Muscle of leg (tissue), 3 donors: ENCODE measurements at regions not wholly inside any gene's neighbourhood (a gene's known extent, or its start where the extent isn't known, plus 50 kb on each side); places are given as distances from the start of the nearest gene placed in this dataset.

Source experiments
- DNase-seq: peaks from one replicate; pipeline ENCODE4 v3.0.0; 2013
- H3K27ac ChIP-seq: one replicate; pipeline ENCODE4 v1.5.1; 2013; ENCODE audit warnings: mild to moderate bottlenecking, low read length, control low read depth
- H3K27me3 ChIP-seq: one replicate; pipeline ENCODE4 v1.6.1; 2013; ENCODE audit warnings: low read length; ENCODE audit not compliant: control insufficient read depth, insufficient read depth
- H3K36me3 ChIP-seq: one replicate; pipeline ENCODE4 v1.6.1; 2013; ENCODE audit warnings: low read length; ENCODE audit not compliant: control insufficient read depth, insufficient read depth
- H3K4me1 ChIP-seq: one replicate; pipeline ENCODE4 v1.6.1; 2013; ENCODE audit warnings: low read length; ENCODE audit not compliant: control insufficient read depth, insufficient read depth
- H3K4me3 ChIP-seq: one replicate; pipeline ENCODE4 v1.5.1; 2013; ENCODE audit warnings: low read length, control low read depth
- H3K9me3 ChIP-seq: replicated peaks from 2 replicates; pipeline ENCODE4 v1.6.1; 2013; ENCODE audit warnings: low read depth, low read length; ENCODE audit not compliant: control insufficient read depth
- WGBS: methylation state at CpG from one replicate; pipeline ENCODE4 v1.1.5; 2013; ENCODE audit warnings: missing lambda C conversion rate; ENCODE audit not compliant: insufficient coverage; 5-methylcytosine and 5-hydroxymethylcytosine counted together

GRCh38 chr3:177426878-177427495, 229.7 kb upstream of the TBL1XR1 start:
- H3K4me3 ChIP-seq: no peak overlapping the region
- no peaks in the 10 kb centered on the region for H3K27me3 ChIP-seq
- H3K36me3 ChIP-seq: no peaks in the 10 kb centered on the region
- peaks cover 15% of the 10 kb centered on the region for H3K4me1 ChIP-seq
- no peak for DNase-seq
- no peaks in the 10 kb centered on the region for H3K9me3 ChIP-seq
- WGBS: 32% methylated on average over 2 of the region's 7 CpGs
- peak overlapping the region; percentile 16 for H3K27ac ChIP-seq

GRCh38 chr3:177427540-177427939, 230.3 kb upstream of the TBL1XR1 start:
- H3K4me3 ChIP-seq: no peak overlapping the region
- no peak overlapping the region for H3K27ac ChIP-seq
- no peaks in the 10 kb centered on the region for H3K36me3 ChIP-seq
- no peak for DNase-seq
- peaks cover 15% of the 10 kb centered on the region for H3K4me1 ChIP-seq
- 67% methylated on average over 1 of the region's 1 CpG for WGBS
- H3K27me3 ChIP-seq: no peaks in the 10 kb centered on the region
- H3K9me3 ChIP-seq: no peaks in the 10 kb centered on the region

- Histone ChIP-seq H3K27ac (no peak overlapping the region), H3K27me3 (no peaks in the 10 kb centered on the region), H3K4me3 (no peak overlapping the region), H3K4me1 (peaks cover 6% of the 10 kb centered on the region), H3K36me3 (no peaks in the 10 kb centered on the region), H3K9me3 (no peaks in the 10 kb centered on the region)
- WGBS: no CpG with 5 or more reads among the region's 1 CpG
- no peak for DNase-seq
Observed at GRCh38 chr3:177429079-177429478, 231.8 kb upstream of the TBL1XR1 start.

GRCh38 chr3:177429771-177430170, 232.5 kb upstream of the TBL1XR1 start:
- Histone ChIP-seq H3K4me3 (no peak overlapping the region), H3K27ac (no peak overlapping the region), H3K27me3 (no peaks in the 10 kb centered on the region), H3K36me3 (no peaks in the 10 kb centered on the region), H3K9me3 (no peaks in the 10 kb centered on the region), H3K4me1 (peaks cover 3% of the 10 kb centered on the region)
- no peak for DNase-seq
- no CpG with 5 or more reads among the region's 2 CpGs for WGBS

GRCh38 chr3:177430653-177431052, 233.4 kb upstream of the TBL1XR1 start:
- no peaks in the 10 kb centered on the region for H3K36me3 ChIP-seq
- H3K4me1 ChIP-seq: peaks cover 2% of the 10 kb centered on the region
- DNase-seq: no peak
- no peak overlapping the region for H3K4me3 ChIP-seq
- WGBS: no CpG with 5 or more reads among the region's 5 CpGs
- no peak overlapping the region for H3K27ac ChIP-seq
- H3K9me3 ChIP-seq: no peaks in the 10 kb centered on the region
- no peaks in the 10 kb centered on the region for H3K27me3 ChIP-seq

- no peak for DNase-seq
- no peaks in the 10 kb centered on the region for H3K4me1 ChIP-seq
- no peak overlapping the region for H3K27ac ChIP-seq
- no CpG with 5 or more reads among the region's 7 CpGs for WGBS
- H3K36me3 ChIP-seq: no peaks in the 10 kb centered on the region
- no peaks in the 10 kb centered on the region for H3K27me3 ChIP-seq
- no peaks in the 10 kb centered on the region for H3K9me3 ChIP-seq
- H3K4me3 ChIP-seq: no peak overlapping the region
Observed at GRCh38 chr3:177431525-177432176, 234.4 kb upstream of the TBL1XR1 start.

GRCh38 chr3:177435301-177435700, 238.0 kb upstream of the TBL1XR1 start:
- no peaks in the 10 kb centered on the region for H3K27me3 ChIP-seq
- no peaks in the 10 kb centered on the region for H3K9me3 ChIP-seq
- no peak for DNase-seq
- no peak overlapping the region for H3K4me3 ChIP-seq
- peaks cover 5% of the 10 kb centered on the region for H3K4me1 ChIP-seq
- WGBS: no CpG with 5 or more reads among the region's 3 CpGs
- H3K27ac ChIP-seq: no peak overlapping the region
- H3K36me3 ChIP-seq: no peaks in the 10 kb centered on the region

GRCh38 chr3:177437513-177438337, 240.4 kb upstream of the TBL1XR1 start:
- H3K4me3 ChIP-seq: no peak overlapping the region
- H3K36me3 ChIP-seq: no peaks in the 10 kb centered on the region
- peaks cover 5% of the 10 kb centered on the region for H3K4me1 ChIP-seq
- H3K27ac ChIP-seq: no peak overlapping the region
- no peaks in the 10 kb centered on the region for H3K27me3 ChIP-seq
- no CpG with 5 or more reads among the region's 5 CpGs for WGBS
- no peaks in the 10 kb centered on the region for H3K9me3 ChIP-seq
- DNase-seq: no peak

GRCh38 chr3:177438596-177439220, 241.4 kb upstream of the TBL1XR1 start:
- DNase-seq: no peak

GRCh38 chr3:177439694-177440269, 242.5 kb upstream of the TBL1XR1 start:
- Histone ChIP-seq H3K27ac (no peak overlapping the region), H3K36me3 (no peaks in the 10 kb centered on the region), H3K27me3 (no peaks in the 10 kb centered on the region), H3K9me3 (no peaks in the 10 kb centered on the region), H3K4me1 (peaks cover 5% of the 10 kb centered on the region), H3K4me3 (no peak overlapping the region)
- DNase-seq: no peak
- WGBS: no CpG with 5 or more reads among the region's 3 CpGs

More at GRCh38 chr3:177438596-177439220, 241.4 kb upstream of the TBL1XR1 start:
- no peaks in the 10 kb centered on the region for H3K27me3 ChIP-seq
- no peak overlapping the region for H3K27ac ChIP-seq
- no peak overlapping the region for H3K4me3 ChIP-seq
- peaks cover 5% of the 10 kb centered on the region for H3K4me1 ChIP-seq
- H3K9me3 ChIP-seq: no peaks in the 10 kb centered on the region
- H3K36me3 ChIP-seq: no peaks in the 10 kb centered on the region
- WGBS: 80% methylated on average over 2 of the region's 7 CpGs
